ENCODE measurements at regions not wholly inside any gene's neighbourhood (a gene's known extent, or its start where the extent isn't known, plus 50 kb on each side); places are given as distances from the start of the nearest gene placed in this dataset.

- no peak for TF ChIP-seq POLR2A (IDR thresholded peaks at IDR 0.05; ENCODE audit: low read length)
- no peak for TF ChIP-seq MAFK (IDR thresholded peaks at IDR 0.05; ENCODE audit: partially characterized antibody)
- no peak for TF ChIP-seq FOSB (CRISPR knock-in tag; IDR thresholded peaks at IDR 0.05)
- TF ChIP-seq MAX (IDR thresholded peaks at IDR 0.05), result no peak
- no peak for TF ChIP-seq ZFP36 (IDR thresholded peaks at IDR 0.05; ENCODE audit: borderline replicate concordance, partially characterized antibody)
- no peak for TF ChIP-seq MAZ (IDR thresholded peaks at IDR 0.05; ENCODE audit: borderline replicate concordance, low read depth, low read length)
- TF ChIP-seq HES2 (IDR thresholded peaks at IDR 0.05), result no peak
- ATAC-seq (no peak), DNase-seq (ENCODE audit: low read depth in 1 of 2, low spot score in 1 of 2) (no peak), FAIRE-seq (no peak)
- POLR2A ChIA-PET, result no interaction called here
- CTCF ChIA-PET, result interaction anchor here (0.8 kb wide), 1 partner anchor 13 kb away, joined by 5 read pairs; no protein-coding TSS in a partner anchor
- H3K4me1 ChIP-seq, result no peaks in the 10 kb centered on the region
- no peak overlapping the region for H3K27ac ChIP-seq
- no peak overlapping the region for H3K4me3 ChIP-seq
- no peaks in the 10 kb centered on the region for H3K9me3 ChIP-seq
- H3K4me2 ChIP-seq, result no peak overlapping the region
- 69% methylated on average over 5 of the region's 5 CpGs for WGBS (ENCODE audit: missing lambda C conversion rate)
Observed at GRCh38 chr1:113233441-113233840, 156.9 kb upstream of the MAGI3 start.

- Histone ChIP-seq H3K27ac (no peak overlapping the region), H3K9me3 (no peaks in the 10 kb centered on the region), H3K4me1 (no peaks in the 10 kb centered on the region), H3K4me3 (no peak overlapping the region), H3K4me2 (no peak overlapping the region)
- POLR2A ChIA-PET, result no interaction called here
- CTCF ChIA-PET, result interaction anchor here (0.6 kb wide), 1 partner anchor 422 kb away, joined by 3 read pairs; no protein-coding TSS in a partner anchor
- no peak for FAIRE-seq
- WGBS (ENCODE audit: missing lambda C conversion rate), result 54% methylated on average over 2 of the region's 2 CpGs
- TF ChIP-seq POLR2AphosphoS2 (conservative IDR thresholded peaks at IDR 0.05; ENCODE audit: low read length) (no peak), ZFP36 (IDR thresholded peaks at IDR 0.05; ENCODE audit: borderline replicate concordance, partially characterized antibody) (no peak), CBX8 (IDR thresholded peaks at IDR 0.05) (no peak), TFCP2L1 (CRISPR knock-in tag; IDR thresholded peaks at IDR 0.05) (no peak), HEYL (CRISPR knock-in tag; IDR thresholded peaks at IDR 0.05) (no peak), PHF8 (IDR thresholded peaks at IDR 0.05; ENCODE audit: borderline replicate concordance, low read depth) (no peak), HES2 (IDR thresholded peaks at IDR 0.05) (no peak), CHD4 (IDR thresholded peaks at IDR 0.05; ENCODE audit: borderline replicate concordance) (no peak), MAX (IDR thresholded peaks at IDR 0.05) (no peak), SMC3 (IDR thresholded peaks at IDR 0.05) (no peak), FOXS1 (CRISPR knock-in tag; IDR thresholded peaks at IDR 0.05) (no peak), MAFK (IDR thresholded peaks at IDR 0.05; ENCODE audit: partially characterized antibody) (no peak)
- DNase-seq (ENCODE audit: low read depth in 1 of 2, low spot score in 1 of 2), result no peak
- no peak for ATAC-seq
Observed at GRCh38 chr1:113241237-113241636, 149.1 kb upstream of the MAGI3 start.

- no peak overlapping the region for H3K27ac ChIP-seq
- ATAC-seq (no peak), FAIRE-seq (no peak), DNase-seq (ENCODE audit: low read depth in 1 of 2, low spot score in 1 of 2) (no peak)
- H3K4me2 ChIP-seq, result no peak overlapping the region
- H3K4me1 ChIP-seq, result no peaks in the 10 kb centered on the region
- no peaks in the 10 kb centered on the region for H3K9me3 ChIP-seq
- H3K4me3 ChIP-seq, result no peak overlapping the region
- POLR2A ChIA-PET, result no interaction called here
- TF ChIP-seq RCOR1 (IDR thresholded peaks at IDR 0.05; ENCODE audit: low read depth, low read length) (no peak), PHF8 (IDR thresholded peaks at IDR 0.05; ENCODE audit: borderline replicate concordance, low read depth) (no peak), POLR2A (IDR thresholded peaks at IDR 0.05; ENCODE audit: low read length) (no peak), HES2 (IDR thresholded peaks at IDR 0.05) (no peak), GATA3 (IDR thresholded peaks at IDR 0.05; ENCODE audit: borderline replicate concordance) (no peak), BCL3 (IDR thresholded peaks at IDR 0.05) (no peak), USF2 (IDR thresholded peaks at IDR 0.05) (no peak), RARB (CRISPR knock-in tag; IDR thresholded peaks at IDR 0.05) (no peak), ATOH8 (CRISPR knock-in tag; IDR thresholded peaks at IDR 0.05; ENCODE audit: low read depth) (no peak), EHF (CRISPR knock-in tag; IDR thresholded peaks at IDR 0.05) (no peak), ELK1 (IDR thresholded peaks at IDR 0.05; ENCODE audit: low read depth, low read length) (no peak), JUN (IDR thresholded peaks at IDR 0.05) (no peak), PBX3 (IDR thresholded peaks at IDR 0.05) (no peak), MAX (IDR thresholded peaks at IDR 0.05) (no peak)
- WGBS (ENCODE audit: missing lambda C conversion rate), result 80% methylated on average over 5 of the region's 5 CpGs
- CTCF ChIA-PET, result interaction anchor here (0.6 kb wide), 1 partner anchor 98 kb away, joined by 4 read pairs; no protein-coding TSS in a partner anchor
Observed at GRCh38 chr1:113242481-113242880, 147.8 kb upstream of the MAGI3 start.
